Activated CD4-positive, alpha-beta T cell treated with anti-CD3 and anti-CD28 coated beads for 4 hours (primary cell): ENCODE measurements at regions not wholly inside any gene's neighbourhood (a gene's known extent, or its start where the extent isn't known, plus 50 kb on each side); places are given as distances from the start of the nearest gene placed in this dataset.

Experiments
- DNase-seq, 2 donors: peaks; one replicate each; pipeline ENCODE4 v3.0.0-alpha.2; 2020

DNA sequence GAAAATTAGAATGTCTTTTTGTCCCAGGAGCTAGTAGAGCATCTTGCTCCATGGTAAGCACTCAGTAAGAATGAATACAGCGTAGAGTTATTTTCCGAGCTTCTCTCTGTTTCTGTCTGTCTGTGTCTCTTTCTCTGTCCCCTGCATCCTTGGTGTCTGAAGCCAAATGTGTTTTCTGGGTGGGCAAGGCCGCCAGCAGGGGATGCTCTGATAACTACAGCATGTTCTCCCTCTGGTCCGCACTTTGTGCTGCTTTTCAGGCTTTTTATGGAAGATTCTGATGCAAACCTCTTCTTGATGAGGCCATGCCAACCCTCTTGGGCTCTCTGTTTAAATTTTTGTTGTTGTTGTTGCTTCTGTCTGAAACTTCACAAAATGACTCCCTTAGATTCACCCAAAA, 142.8 kb upstream of the UBL3 start:
- DNase-seq = no peak

DNA sequence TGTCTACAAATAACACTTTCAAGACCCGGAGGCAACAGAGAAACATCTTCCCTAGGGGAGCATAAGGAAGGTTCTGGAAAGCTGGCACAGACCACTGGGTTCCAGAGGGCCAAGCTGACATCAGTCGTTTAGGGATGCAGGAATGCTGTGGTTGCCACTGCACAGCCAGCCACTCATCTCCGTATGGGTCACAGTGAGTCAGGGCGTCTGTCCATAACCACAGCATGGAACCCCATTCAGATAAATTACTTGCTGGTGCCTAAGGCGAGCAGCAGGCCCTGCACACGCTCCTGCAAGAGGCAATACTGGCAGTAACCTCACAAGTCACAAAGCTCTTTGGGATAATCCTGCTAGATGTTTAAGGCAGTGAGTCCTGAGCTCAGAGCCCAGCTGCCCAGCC, 140.9 kb upstream of the UBL3 start:
- DNase-seq = no peak

DNA sequence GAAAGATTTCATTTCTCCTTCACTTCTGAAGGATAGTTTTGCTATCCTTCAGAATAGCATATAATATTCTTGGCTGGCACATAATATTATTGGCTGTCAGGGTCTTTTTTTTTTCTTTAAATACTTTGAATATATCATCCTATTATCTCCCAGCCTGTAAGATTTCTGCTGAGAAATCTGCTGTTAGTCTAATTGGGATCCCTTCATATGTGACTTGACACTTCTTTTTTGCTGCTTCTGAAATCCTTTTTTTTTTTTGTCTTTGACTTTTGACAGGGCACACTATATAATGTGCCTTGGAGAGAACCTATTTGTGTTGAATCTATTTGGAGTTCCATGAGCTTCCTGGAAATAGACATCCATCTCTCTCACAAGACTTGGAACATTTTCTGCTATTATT, 136.9 kb upstream of the UBL3 start:
- no peak for DNase-seq

DNA sequence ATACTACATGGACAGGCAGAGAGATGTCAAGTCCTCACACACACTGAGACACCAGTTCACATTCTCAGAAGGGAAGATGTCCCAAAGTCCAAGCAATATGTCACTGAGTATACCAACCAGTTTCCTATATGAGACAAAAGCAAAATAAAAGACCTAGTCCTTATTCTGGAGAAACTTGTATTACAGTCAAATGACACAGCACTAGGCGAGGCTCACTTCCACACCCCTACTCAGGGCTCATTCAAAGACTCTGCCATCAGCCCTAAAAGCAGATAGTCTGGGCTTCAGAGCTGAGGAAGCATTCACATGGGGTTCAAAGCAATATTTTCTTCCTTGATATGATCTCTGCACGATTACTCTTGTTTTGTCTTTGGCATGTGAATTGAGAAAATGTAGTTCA, 129.9 kb upstream of the UBL3 start:
- DNase-seq = no peak

DNA sequence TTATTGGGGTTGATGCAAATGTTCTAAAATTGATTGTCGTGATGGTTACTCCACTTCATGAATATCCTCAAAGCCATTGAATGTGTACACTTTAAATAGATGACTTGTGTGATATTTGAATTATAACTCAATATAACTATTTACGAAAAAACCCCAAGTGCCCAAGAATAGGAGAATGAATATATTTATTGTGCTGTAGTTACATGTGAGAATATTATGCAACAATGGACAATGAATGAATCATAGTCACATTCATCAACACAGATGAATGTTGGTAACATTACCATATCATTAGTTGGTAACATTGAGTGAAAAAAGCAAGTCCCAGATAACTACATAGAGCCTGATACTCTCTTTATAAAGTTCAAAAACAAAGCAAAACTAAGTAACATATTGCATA, 127.8 kb upstream of the UBL3 start:
- no peak for DNase-seq

DNA sequence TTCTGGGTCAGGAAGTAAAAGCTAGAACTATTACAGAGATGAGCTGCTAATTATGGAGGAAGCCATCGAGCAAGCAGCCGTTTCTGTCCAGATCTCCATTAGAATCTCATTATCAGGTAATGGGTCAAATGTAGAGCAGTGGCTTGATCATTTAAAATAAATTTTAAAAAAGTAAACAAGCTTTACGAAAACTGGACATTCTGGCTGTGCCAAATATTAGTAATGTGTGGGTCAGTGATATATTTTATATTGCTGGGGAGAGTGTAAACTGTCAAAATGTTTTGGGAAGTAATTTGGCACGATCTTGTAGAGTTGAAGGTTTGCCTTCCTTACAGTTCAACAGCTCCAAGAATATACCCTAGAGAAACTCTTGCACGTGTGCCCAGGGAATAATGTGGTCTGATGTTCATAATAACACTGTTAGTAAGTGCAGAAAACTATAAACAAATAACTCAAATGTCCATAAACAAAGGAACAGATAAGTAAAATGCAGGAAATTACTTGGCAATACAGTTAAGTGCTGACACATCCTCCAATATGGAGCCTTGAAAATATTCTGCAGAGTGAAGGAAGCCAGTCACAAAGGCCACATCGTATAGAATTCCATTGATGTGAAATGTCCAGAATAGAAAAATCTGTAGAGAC, 127.2 kb upstream of the UBL3 start:
- DNase-seq = no peak

DNA sequence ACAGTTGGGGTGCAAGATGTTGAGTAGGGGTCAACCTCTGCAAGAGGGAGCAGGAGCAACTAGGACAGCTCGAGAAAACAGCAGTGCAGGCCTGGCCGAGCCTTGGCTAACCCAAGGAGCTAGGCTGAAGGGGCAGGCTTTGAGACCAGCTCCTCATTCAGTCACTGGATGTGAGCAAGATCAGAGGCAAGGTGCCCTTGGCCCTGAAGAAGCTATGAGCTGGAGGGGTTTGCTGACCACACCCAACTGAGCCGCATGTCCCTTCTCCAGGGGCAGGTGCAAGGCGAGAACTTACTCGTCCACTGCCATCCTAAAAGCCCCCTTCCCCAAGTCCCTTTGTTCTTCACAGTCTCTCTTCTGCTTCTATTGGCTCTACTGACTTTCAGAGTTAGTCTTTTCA, 126.1 kb upstream of the UBL3 start:
- no peak for DNase-seq

DNA sequence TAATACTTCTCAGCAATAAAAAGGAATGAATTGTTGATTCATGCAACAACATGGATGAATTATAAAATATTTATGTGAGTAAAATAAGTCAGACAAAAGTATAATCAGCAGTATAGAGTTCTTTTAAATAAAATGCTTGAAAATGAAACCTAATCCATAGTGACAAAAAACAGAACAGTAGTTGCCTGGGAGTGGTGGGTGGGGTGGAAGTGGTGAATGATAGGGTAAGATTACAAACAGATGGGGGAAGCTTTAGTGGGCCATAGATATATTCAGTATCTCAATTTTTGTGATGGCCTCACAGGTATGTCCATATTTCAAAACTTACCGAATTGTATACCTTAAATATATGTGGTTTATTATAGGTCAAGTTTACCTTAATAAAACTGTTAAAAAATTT, 124.9 kb upstream of the UBL3 start:
- no peak for DNase-seq

DNA sequence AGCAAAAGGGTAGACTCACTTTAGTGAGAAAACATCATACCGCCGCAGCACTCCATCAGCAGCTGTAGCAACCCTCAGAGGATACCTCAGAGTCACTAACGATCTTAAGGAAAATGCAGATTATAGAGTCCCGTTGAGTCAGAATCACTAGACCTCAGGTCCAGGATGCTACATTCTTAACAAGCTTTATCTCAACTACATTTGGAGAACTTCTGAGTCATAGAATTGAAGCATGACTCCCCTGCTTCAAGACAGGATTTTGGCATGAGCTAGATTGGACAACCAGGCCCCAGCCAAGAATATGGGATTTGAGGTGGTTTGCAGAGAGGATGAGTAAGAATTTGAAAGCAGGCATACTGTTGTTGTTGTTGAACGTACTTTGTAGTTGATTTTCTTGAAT, 118.9 kb upstream of the UBL3 start:
- DNase-seq = no peak

DNA sequence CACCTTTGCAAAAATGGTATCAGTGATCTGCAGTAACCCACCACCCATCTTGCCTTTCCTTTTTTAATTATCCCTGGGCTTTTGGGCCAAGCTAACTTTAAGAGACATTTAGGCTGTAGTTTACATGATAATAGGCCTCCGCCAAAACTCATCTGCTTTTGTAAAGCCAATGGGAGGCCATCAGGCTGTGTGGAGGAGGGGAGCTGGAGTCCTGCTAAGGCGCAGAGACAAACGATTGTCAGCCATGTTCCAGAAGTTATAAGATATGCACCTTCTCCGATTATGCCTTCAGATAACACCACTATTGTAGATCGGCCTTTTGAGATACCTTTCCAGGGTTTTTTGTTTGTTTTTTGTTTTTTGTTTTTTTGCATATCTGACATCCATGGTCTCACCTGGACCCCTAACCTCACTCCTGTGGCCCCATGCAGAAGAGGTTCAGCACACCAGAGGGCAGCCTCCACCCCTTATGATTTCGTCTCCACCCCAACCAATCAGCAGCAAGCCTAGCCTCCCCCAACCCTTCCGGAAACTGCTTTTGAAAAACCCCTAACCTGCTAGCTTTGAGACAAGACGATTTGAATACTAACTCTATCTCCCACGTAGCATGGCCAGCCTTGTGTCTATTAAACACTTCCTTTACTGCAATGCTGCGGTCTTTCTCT, 113.9 kb upstream of the UBL3 start:
- DNase-seq = no peak

DNA sequence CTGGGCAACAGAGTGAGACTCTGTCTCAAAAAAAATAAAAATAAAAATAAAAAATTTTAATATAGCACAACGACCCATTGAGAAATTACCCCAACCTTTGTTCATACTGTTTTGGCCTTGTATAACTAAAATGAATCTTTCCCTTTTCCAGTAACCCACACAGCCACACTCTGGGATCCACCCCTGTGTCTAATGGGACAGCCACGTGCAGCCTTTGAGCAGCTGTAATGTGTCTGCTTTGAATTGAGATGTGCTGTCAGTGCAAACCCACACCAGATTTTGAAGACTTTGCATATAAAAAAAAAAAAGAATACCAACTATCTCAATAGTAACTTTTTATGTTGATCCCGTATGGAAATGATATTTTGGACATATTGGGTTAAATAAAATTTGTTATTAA, 112.7 kb upstream of the UBL3 start:
- DNase-seq = no peak

DNA sequence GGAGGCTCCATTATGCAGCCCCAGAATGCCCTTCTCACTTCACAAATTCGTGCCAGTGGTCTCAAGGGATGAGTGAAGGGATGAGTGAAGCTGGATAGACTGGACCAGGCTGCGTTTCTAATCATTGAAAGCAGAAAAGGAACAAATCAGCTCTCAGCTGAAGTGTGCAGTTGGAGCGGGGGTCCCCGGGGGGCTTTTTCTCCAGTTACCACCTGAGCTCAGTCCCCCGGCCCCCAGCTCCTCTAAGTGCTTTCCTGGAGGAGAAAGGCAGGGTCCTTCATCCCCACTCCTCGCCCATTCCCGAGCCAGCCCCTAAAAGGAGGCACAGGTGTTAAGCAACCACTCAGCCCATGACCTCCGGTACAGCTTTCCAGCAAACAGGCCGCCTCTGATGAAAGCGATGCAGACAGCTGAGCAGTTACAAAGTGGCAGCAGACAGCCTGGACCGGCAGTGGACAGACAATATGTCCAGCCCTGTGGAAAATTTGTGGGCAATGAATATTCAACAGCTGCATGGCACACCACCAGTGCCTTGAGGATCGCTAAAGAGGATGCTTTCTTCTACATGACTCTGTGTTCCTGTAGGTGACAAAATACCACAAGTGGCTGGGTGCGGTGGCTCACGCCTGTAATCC, 110.7 kb upstream of the UBL3 start:
- no peak for DNase-seq

DNA sequence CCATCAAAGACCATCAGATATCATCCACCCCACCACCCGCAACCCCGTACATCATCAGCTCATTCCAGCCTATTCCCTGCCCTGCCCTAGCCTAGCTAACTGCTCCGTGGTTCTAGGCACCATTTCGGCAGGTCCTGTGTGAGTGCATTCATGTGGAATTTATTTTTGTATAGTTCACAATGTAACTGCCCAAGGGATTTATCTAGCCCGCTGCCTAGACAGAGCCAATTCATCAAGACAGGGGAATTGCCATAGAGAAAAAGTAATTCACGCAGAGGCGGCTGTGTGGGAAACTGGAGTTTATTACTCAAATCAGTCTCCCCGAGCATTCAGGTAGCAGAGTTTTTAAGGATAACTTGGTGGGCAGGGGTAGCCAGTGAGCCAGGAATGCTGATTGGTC, 109.2 kb upstream of the UBL3 start:
- DNase-seq = no peak

DNA sequence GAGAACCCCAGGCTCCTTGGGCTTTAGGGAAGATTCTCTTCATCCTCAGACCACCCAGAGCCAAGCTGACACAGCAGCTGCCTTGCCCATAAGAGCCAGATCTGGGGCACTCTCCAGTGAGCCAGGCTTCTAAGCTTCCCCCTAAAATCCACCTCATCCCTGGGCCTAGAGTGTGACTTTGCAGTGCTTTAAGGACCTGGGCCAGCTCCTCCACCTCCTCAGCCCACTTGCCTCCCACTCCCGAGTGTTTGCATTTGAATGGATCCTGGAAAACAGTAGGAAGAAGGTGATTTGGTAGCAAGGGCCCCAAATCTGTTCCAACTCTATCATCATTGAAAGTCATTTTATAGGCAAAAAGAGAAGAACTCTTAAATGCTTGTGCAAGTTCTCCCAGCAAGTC, 108.7 kb upstream of the UBL3 start:
- DNase-seq = no peak

DNA sequence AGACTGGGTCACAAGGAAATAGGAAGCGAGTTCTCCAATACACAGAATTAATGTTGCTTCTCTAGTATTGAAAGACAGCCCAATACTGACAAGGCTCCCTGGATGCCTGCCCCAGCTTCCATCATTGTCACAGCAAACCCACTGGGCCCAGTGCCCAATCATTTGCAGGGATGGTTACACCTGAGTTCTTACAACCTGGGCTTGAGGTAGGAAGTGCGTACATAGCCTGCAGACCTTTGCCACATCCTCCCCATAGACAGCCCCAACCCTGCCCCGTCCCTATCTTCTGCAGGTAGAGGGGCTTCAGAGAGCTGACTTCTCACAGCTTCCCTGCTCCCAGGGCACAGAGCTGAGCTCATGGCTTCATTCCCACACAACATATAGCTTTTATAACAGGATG, 108.1 kb upstream of the UBL3 start:
- DNase-seq = no peak

DNA sequence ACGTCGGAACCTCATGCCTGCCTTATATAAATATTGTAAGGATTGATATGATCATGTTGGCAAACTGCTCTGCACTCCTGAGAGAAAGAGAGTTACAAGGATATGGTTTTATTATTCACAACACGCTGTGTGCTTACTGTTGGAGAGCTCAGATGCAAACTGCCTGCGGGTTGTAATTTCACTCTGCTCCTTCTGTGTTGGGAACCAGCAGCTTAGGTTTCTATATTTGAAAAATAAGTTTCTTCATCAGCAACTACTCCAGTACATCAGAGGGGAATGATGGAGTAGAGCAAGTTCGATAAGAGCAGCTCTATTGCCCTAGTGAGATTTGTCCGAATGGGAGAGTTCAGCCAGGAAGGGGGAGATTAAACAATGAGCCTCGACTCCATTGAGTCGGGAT, 106.9 kb upstream of the UBL3 start:
- no peak for DNase-seq

DNA sequence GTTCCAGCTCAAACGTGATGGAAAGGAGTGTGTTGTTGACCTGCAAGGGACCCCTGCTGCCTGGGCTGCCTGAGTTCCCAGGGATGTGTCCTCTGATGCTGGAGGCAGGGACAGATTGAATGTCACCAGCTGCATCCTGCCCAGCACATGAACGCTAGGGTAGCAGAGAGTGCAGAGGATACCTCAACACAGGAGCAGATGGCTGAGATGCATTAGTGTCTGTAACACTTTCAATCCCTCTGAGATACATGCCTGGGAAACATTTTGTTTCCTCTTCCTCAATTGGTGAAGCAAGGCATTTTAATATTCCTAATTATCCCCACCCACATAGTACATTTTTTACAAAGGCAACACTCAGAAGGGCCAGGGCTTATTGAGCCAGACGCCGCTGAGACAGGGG, 106.4 kb upstream of the UBL3 start:
- no peak for DNase-seq

DNA sequence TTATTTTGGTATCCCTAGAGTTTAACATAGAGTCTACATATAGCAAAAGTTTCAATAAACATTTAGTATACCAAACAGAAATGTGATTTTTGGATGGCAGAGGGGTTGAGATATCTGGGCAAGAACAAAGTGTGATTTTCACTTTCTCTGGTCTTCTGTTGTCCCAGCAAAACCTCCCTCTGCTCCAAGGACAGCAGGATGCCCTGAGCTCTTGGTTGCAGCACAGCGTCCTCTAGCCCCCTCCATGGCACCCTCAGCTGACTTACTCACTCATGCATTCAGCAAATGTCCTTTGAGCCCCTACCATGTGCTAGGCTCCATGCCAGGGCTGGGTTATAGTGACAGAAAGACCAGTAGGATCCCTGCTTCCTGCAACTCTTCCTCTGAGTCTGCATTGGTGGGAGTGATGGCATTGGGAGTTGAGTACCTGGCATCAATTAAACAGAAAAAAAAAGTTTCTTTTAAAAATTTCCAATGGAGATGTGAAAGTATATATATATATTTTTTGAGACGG, 104.8 kb upstream of the UBL3 start:
- no peak for DNase-seq

DNA sequence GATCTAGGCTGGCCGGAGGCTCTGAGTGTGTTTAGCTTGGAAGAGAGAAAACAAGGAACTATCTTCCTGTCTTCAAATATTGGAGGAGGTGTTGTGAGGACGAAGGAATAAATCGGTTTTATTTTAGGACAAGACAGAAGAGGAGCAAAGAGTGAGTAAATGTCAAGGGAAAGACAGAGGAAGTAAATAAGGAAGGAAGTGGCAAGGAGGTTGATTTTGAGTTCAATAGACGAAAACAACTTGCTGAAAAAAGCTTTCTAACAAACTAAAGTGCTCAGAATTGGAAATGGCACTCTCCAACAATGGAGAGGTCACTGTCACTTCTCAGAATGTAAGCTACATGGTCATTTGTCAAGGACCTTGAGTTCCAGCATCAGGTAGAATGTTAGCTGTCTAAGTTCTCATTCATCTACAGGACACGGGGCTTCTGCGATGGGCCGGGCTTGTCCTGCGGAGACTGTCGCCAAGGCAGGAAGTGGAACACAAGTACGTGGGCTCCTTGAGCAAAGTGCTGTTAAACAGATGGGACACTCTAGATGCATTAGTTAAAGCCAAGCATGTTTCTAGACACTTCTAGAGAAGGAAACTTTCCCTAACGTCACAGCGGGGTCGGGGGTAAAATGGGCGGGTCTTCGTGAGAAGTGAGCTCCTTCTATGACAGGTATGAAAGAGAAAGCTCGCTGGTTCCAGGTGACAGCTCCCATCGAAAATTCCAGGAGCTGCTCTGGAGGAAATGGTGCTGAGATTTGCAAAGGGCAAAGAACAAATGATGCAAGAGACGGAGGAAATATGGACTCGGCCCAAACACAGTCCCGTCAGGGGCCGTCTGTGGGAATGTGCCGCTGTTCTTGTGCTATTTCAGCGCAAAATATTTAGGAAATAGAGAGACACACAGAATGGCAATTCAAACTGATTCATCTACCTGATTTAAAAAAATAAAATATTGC, 103.9 kb upstream of the UBL3 start:
- DNase-seq = peak; percentile 38 to 43

DNA sequence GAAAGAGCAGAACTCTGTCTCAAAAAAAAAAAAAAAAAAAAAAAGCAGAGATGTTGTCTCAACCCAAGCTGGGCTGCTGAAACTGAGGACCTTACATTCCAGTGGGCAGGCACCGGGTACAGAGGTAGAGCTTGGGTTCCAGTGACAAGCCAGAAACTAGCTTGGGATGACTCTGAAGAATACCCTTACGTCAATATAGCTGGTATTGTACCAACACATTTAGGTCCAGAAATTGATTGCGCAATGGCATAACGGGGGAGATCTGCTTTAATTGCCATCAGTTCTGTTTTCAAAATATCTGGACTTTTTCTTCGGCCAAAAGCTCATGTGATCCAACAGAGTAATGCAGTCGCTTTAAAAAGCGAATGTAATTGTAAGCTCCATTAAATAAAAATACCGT, 103.1 kb upstream of the UBL3 start:
- DNase-seq = no peak

DNA sequence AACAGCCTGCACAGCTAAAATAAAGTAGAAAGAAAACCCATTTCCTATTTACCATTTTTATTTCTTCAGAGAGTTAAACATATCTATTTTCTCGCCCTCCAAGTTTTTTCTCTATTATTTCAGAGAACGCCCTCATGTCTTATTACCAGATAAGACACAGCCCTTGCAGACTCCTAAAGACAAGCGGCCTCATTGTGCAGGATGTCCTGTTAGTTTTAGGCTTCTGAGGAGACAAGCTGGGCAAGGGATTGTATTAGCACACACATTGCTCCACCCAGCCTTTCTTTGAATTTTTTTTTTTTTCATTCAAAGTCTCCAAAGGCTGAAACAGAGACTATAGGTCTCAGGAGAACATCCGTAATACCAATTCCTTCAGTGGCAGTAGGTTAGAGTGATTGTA, 101.8 kb upstream of the UBL3 start:
- no peak for DNase-seq

DNA sequence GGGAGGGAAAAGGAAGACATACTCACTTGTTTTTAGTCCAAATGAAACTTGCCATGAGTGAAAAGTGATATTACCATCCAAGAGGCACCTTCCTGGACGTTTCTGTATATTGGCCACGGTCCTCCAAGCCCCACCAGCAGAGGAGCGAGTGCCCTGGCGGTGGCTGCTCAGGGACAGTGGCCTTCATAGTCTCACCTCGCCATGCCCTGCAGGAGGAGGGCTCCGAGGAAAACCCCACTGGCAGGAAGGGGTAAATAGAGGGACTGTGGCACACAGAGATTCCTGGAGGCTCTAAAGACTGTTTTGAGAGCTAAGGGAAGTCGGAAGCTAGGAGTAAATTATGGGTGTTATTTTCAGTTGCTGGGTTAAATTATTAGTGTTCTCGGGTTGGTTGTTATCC, 98.4 kb upstream of the UBL3 start:
- no peak for DNase-seq

DNA sequence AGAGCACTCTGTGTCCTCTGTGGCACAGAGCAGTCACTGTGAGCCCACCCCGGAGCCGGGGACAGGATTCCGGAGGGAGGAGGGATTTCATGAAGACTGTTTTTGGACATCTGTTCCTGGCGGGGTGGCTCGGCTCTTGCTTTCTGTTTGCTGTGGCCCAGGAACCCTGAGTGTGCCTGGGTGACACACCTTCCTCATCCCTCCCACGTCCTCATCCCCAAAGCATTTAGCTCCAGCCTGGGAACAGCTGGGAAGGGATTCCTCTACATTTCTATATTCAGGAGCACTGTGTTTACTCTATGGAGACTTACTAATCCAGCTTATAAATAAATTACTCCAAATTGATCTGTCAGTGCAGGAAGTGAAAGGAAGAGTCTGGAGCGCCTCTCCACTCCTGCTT, 97.8 kb upstream of the UBL3 start:
- no peak for DNase-seq
